B cell (primary cell): ENCODE measurements at regions not wholly inside any gene's neighbourhood (a gene's known extent, or its start where the extent isn't known, plus 50 kb on each side); places are given as distances from the start of the nearest gene placed in this dataset.

Experiments
- ATAC-seq: fragments of 200-7000 bp; cut with Tn5 transposase; one replicate; pipeline ENCODE4 v1.10.0; 2021; ENCODE audit warnings: low read depth, mild to moderate bottlenecking, moderate number of reproducible peaks, moderate library complexity
- CTCF ChIA-PET: fragments of 350-600 bp; sonication (Branson Sonifier 250); formaldehyde crosslinking; loops from one replicate; lab custom pipeline; 2021; ENCODE audit warnings: antibody characterized with exemption, inconsistent platforms; lab: Charles Lee
- POLR2A ChIA-PET: fragments of 350-600 bp; sonication (Branson Sonifier 250); formaldehyde crosslinking; loops from one replicate; lab custom pipeline; 2021; ENCODE audit warnings: antibody characterized with exemption; lab: Charles Lee
- DNase-seq: peaks from one replicate; pipeline ENCODE4 v3.0.0; 2013
- H2AFZ ChIP-seq: 2 replicates; pipeline ENCODE4 v1.6.1; 2012; ENCODE audit warnings: mild to moderate bottlenecking, low read depth, low read length; ENCODE audit not compliant: insufficient read depth, poor library complexity, severe bottlenecking
- H3K27ac ChIP-seq, 2 donors: 1 replicate in 1 of 2; 2 replicates in 1 of 2; pipeline ENCODE4 v1.5.1; 2012 to 2013; ENCODE audit warnings: low read length in 2 of 2, mild to moderate bottlenecking in 2 of 2, moderate library complexity in 1 of 2
- H3K27me3 ChIP-seq, 4 experiments: fragments of 200-600 bp in 1 of 4; sonication (generic) in 1 of 4; replicated peaks in 1 of 4; 1 replicate in 2 of 4; 2 replicates in 2 of 4; pipeline versions ENCODE4 v1.6.1 to v1.7.0; 2013 to 2016; ENCODE audit warnings: low read length in 3 of 4, mild to moderate bottlenecking in 2 of 4, mixed read lengths in 1 of 4, moderate library complexity in 1 of 4; ENCODE audit not compliant: insufficient read depth in 4 of 4, control insufficient read depth in 3 of 4; ENCODE audit errors: control extremely low read depth in 1 of 4
- H3K36me3 ChIP-seq, 2 experiments: replicated peaks in 1 of 2; 1 replicate in 1 of 2; 2 replicates in 1 of 2; pipeline versions ENCODE4 v1.6.1 to v1.7.1; 2013; ENCODE audit warnings: low read length in 1 of 2; ENCODE audit not compliant: insufficient read depth in 2 of 2, control insufficient read depth in 1 of 2; ENCODE audit errors: control extremely low read depth in 1 of 2, extremely low read depth in 1 of 2
- H3K4me1 ChIP-seq, 2 donors: fragments of 200-600 bp in 1 of 2; sonication (generic) in 1 of 2; 1 replicate in 1 of 2; 2 replicates in 1 of 2; pipeline versions ENCODE4 v1.5.1 to v1.6.1; 2013 to 2017; ENCODE audit warnings: low read length in 2 of 2; ENCODE audit not compliant: control insufficient read depth in 2 of 2, insufficient read depth in 2 of 2
- H3K4me2 ChIP-seq: replicated peaks from 2 replicates; pipeline ENCODE3; 2012; ENCODE audit warnings: mild to moderate bottlenecking, low read depth, low read length; ENCODE audit not compliant: poor library complexity, severe bottlenecking
- H3K4me3 ChIP-seq, 5 experiments: fragments of 200-600 bp in 1 of 5; sonication (generic) in 1 of 5; 1 replicate in 3 of 5; 2 replicates in 2 of 5; pipeline versions ENCODE4 v1.5.1 to v1.7.0; 2011 to 2016; ENCODE audit warnings: low read length in 4 of 5, mild to moderate bottlenecking in 4 of 5, low read depth in 2 of 5, control low read depth in 1 of 5, moderate library complexity in 1 of 5; ENCODE audit not compliant: insufficient read depth in 1 of 5; ENCODE audit errors: control extremely low read depth in 1 of 5, extremely low read depth in 1 of 5
- H3K79me2 ChIP-seq: fragments of 200-600 bp; sonication (generic); one replicate; pipeline ENCODE4 v1.6.0; 2016; ENCODE audit warnings: low read length; ENCODE audit not compliant: control insufficient read depth, insufficient read depth
- H3K9ac ChIP-seq: fragments of 200-600 bp; sonication (generic); 2 replicates; pipeline ENCODE4 v1.6.1; 2017; ENCODE audit warnings: mild to moderate bottlenecking, low read length, moderate library complexity
- H3K9me3 ChIP-seq, 3 donors: one replicate each; pipeline versions ENCODE4 v1.6.1 to v1.7.1; 2013; ENCODE audit warnings: low read length in 2 of 3; ENCODE audit not compliant: control insufficient read depth in 2 of 3, insufficient read depth in 1 of 3; ENCODE audit errors: control extremely low read depth in 1 of 3
- H4K20me1 ChIP-seq: 2 replicates; pipeline ENCODE4 v1.6.0; 2012; ENCODE audit warnings: mild to moderate bottlenecking, low read length; ENCODE audit not compliant: insufficient read depth, control insufficient read depth, poor library complexity, severe bottlenecking
- H3K27ac Mint-ChIP-seq: one replicate; pipeline ENCODE4 v1.8.0; 2021; ENCODE audit warnings: mixed read lengths
- H3K27me3 Mint-ChIP-seq: one replicate; pipeline ENCODE4 v1.8.0; 2021; ENCODE audit warnings: mixed read lengths
- H3K4me1 Mint-ChIP-seq: one replicate; pipeline ENCODE4 v1.8.0; 2021; ENCODE audit warnings: mixed read lengths
- H3K4me3 Mint-ChIP-seq: one replicate; pipeline ENCODE4 v1.8.0; 2021; ENCODE audit warnings: mixed read lengths
- H3K9me3 Mint-ChIP-seq: one replicate; pipeline ENCODE4 v1.8.0; 2022; ENCODE audit warnings: mixed read lengths; ENCODE audit not compliant: insufficient read depth
- EZH2 ChIP-seq: IDR thresholded peaks from 2 replicates; pipeline ENCODE4 v1.6.1; 2012; ENCODE audit warnings: borderline replicate concordance, low read depth, mild to moderate bottlenecking, moderate library complexity, low read length; ENCODE audit not compliant: insufficient read depth, poor library complexity, severe bottlenecking
- WGBS: methylation state at CpG from one replicate; pipeline ENCODE4 v1.1.5; 2013; ENCODE audit warnings: missing lambda C conversion rate; ENCODE audit not compliant: insufficient coverage; 5-methylcytosine and 5-hydroxymethylcytosine counted together
- intact Hi-C: fragments of 100-400 bp; cut with micrococcal nuclease; formaldehyde crosslinking; loops from one replicate; pipeline ENCODE4 v1.10.0; 2022
- TF ChIP-seq, protein P1 (sequence below): fragments of 200-600 bp; IDR thresholded peaks from one replicate; pipeline ENCODE4 v1.8.0; 2022; ENCODE audit warnings: antibody characterized with exemption, mild to moderate bottlenecking

DNA sequence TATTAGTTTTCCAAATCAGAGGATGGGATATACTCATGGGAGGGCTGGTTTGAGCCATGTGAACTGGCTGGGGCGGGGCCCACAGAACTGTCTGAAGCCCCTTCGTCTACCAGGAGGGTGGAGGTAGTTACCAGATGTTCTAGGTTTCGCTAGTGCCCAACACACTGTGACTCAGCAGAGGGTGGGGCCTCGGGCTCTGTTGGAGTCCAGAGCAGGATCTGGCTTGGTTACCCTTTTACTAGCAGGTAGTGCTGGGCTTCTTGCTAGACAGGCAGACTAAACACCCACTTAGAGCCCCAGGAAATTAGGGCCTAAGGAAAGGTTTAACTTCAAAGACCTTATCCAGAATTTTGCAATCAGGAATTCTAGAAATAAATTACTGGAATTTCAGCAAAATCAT is 56.2 kb upstream of the CHRDL1 start:
- no CpG with 5 or more reads among the region's 4 CpGs for WGBS
- Histone ChIP-seq H3K36me3 (no peaks in the 10 kb centered on the region), H3K9me3 (no peaks in the 10 kb centered on the region), H3K79me2 (no peaks in the 10 kb centered on the region), H3K27me3 (peaks cover 0 to 3% (median 0%) of the 10 kb centered on the region in 4 experiments), H3K27ac (no peak overlapping the region), H3K9ac (no peak overlapping the region), H2AFZ (no peak overlapping the region), H4K20me1 (no peaks in the 10 kb centered on the region), H3K4me2 (no peak overlapping the region), H3K4me3 (no peak overlapping the region), H3K4me1 (no peaks in the 10 kb centered on the region)
- ChIA-PET CTCF (no interaction called here), POLR2A (no interaction called here)
- Mint-ChIP-seq H3K4me3 (no peak overlapping the region), H3K9me3 (no peaks in the 10 kb centered on the region), H3K27me3 (peaks cover 9% of the 10 kb centered on the region), H3K4me1 (no peaks in the 10 kb centered on the region), H3K27ac (no peak overlapping the region)
- ATAC-seq: no peak
- intact Hi-C loops: no loop called here
- DNase-seq: no peak
- TF ChIP-seq, protein P1, sequence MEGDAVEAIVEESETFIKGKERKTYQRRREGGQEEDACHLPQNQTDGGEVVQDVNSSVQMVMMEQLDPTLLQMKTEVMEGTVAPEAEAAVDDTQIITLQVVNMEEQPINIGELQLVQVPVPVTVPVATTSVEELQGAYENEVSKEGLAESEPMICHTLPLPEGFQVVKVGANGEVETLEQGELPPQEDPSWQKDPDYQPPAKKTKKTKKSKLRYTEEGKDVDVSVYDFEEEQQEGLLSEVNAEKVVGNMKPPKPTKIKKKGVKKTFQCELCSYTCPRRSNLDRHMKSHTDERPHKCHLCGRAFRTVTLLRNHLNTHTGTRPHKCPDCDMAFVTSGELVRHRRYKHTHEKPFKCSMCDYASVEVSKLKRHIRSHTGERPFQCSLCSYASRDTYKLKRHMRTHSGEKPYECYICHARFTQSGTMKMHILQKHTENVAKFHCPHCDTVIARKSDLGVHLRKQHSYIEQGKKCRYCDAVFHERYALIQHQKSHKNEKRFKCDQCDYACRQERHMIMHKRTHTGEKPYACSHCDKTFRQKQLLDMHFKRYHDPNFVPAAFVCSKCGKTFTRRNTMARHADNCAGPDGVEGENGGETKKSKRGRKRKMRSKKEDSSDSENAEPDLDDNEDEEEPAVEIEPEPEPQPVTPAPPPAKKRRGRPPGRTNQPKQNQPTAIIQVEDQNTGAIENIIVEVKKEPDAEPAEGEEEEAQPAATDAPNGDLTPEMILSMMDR: no peak
- no peak for TF ChIP-seq EZH2

DNA sequence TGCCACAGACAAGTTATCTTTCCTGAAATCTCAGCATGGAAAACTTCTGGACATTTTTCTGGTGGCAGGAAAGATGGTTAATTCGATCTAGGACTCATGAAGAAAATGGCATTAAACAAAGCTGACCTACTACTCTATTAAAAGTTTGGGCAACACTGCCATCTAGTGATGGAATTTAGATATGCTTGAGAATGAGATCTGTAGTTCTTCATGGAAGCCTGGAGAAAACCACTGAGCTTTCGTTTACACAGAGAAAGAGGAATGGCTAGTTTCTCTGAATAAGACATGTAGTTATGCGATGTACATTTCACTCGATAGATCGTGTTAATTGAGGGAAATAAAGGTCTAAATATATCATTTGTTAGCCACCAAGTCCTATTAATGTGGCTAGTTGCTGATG is 51.7 kb upstream of the CHRDL1 start:
- H3K4me1 ChIP-seq: no peaks in the 10 kb centered on the region
- Mint-ChIP-seq H3K27ac (no peak overlapping the region), H3K27me3 (no peaks in the 10 kb centered on the region), H3K4me1 (no peaks in the 10 kb centered on the region), H3K4me3 (no peak overlapping the region), H3K9me3 (no peaks in the 10 kb centered on the region)
- no peak overlapping the region for H2AFZ ChIP-seq
- H3K27ac ChIP-seq: no peak overlapping the region
- WGBS: no CpG with 5 or more reads among the region's 5 CpGs
- no peaks in the 10 kb centered on the region for H3K79me2 ChIP-seq
- DNase-seq: peak; percentile 50
- no peaks in the 10 kb centered on the region for H4K20me1 ChIP-seq
- H3K4me3 ChIP-seq: no peak overlapping the region
- TF ChIP-seq, protein P1: peak; percentile 62
- TF ChIP-seq EZH2: no peak
- no peaks in the 10 kb centered on the region for H3K36me3 ChIP-seq
- H3K27me3 ChIP-seq: no peaks in the 10 kb centered on the region
- POLR2A ChIA-PET: no interaction called here
- H3K9me3 ChIP-seq: no peaks in the 10 kb centered on the region
- no peak for ATAC-seq
- CTCF ChIA-PET: interaction anchor here (0.8 to 1.5 kb wide), 11 partner anchors 8 to 1362 kb away, joined by 3 to 8 read pairs (median 4); no protein-coding TSS in a partner anchor
- H3K9ac ChIP-seq: no peak overlapping the region
- H3K4me2 ChIP-seq: no peak overlapping the region
- intact Hi-C loops: loop anchor here (5.0 kb wide), 1 partner anchor 690 kb away; no protein-coding TSS in a partner anchor
